CD1c-positive myeloid dendritic cell (primary cell): ENCODE measurements at regions not wholly inside any gene's neighbourhood (a gene's known extent, or its start where the extent isn't known, plus 50 kb on each side); places are given as distances from the start of the nearest gene placed in this dataset.

Source experiments
- DNase-seq: peaks from one replicate; pipeline ENCODE4 v3.0.0-alpha.2; 2016; ENCODE audit errors: extremely low spot score

GRCh38 chr7:13442226-13442625 lies 547.2 kb downstream of the ETV1 start:
- DNase-seq, result no peak

- DNase-seq, result no peak
Measured at GRCh38 chr7:13447637-13448036, 541.8 kb downstream of the ETV1 start.

GRCh38 chr7:13448243-13448642 lies 541.2 kb downstream of the ETV1 start:
- no peak for DNase-seq

GRCh38 chr7:13449460-13449859 lies 540.0 kb downstream of the ETV1 start:
- no peak for DNase-seq

GRCh38 chr7:13454916-13455592 lies 534.4 kb downstream of the ETV1 start:
- no peak for DNase-seq

GRCh38 chr7:13457790-13458189 lies 531.7 kb downstream of the ETV1 start:
- DNase-seq, result no peak

GRCh38 chr7:13466874-13467547 lies 522.5 kb downstream of the ETV1 start:
- DNase-seq, result no peak

- no peak for DNase-seq
Measured at GRCh38 chr7:13476881-13477444, 512.5 kb downstream of the ETV1 start.

- no peak for DNase-seq
Measured at GRCh38 chr7:13489386-13489785, 500.1 kb downstream of the ETV1 start.

- DNase-seq, result no peak
Measured at GRCh38 chr7:13496976-13497375, 492.5 kb downstream of the ETV1 start.

- no peak for DNase-seq
Measured at GRCh38 chr7:13508586-13508985, 480.9 kb downstream of the ETV1 start.

- DNase-seq, result no peak
Measured at GRCh38 chr7:13518738-13519137, 470.7 kb downstream of the ETV1 start.

GRCh38 chr7:13524076-13524475 lies 465.4 kb downstream of the ETV1 start:
- DNase-seq, result no peak

- no peak for DNase-seq
Measured at GRCh38 chr7:13532028-13532753, 457.3 kb downstream of the ETV1 start.

- DNase-seq, result no peak
Measured at GRCh38 chr7:13538669-13539068, 450.8 kb downstream of the ETV1 start.

- DNase-seq, result no peak
Measured at GRCh38 chr7:13540429-13540828, 449.0 kb downstream of the ETV1 start.

GRCh38 chr7:13541326-13541725 lies 448.1 kb downstream of the ETV1 start:
- no peak for DNase-seq

GRCh38 chr7:13542451-13542850 lies 447.0 kb downstream of the ETV1 start:
- no peak for DNase-seq

GRCh38 chr7:13551503-13551902 lies 438.0 kb downstream of the ETV1 start:
- no peak for DNase-seq

- no peak for DNase-seq
Measured at GRCh38 chr7:13560441-13560840, 429.0 kb downstream of the ETV1 start.

GRCh38 chr7:13563257-13563656 lies 426.2 kb downstream of the ETV1 start:
- DNase-seq, result no peak

- no peak for DNase-seq
Measured at GRCh38 chr7:13563680-13564079, 425.8 kb downstream of the ETV1 start.
